WTC11 (cell line): ENCODE measurements at regions not wholly inside any gene's neighbourhood (a gene's known extent, or its start where the extent isn't known, plus 50 kb on each side); places are given as distances from the start of the nearest gene placed in this dataset.

Source experiments
- ATAC-seq: fragments of 200-7000 bp; cut with Tn5 transposase; 2 replicates; pipeline ENCODE4 v1.10.0; 2021; ENCODE audit warnings: mild to moderate bottlenecking, moderate library complexity
- CTCF ChIA-PET: fragments of 300-600 bp; sonication (Branson Sonifier 250); formaldehyde crosslinking; loops from one replicate; lab custom pipeline; 2021; ENCODE audit warnings: antibody characterized with exemption; lab: Charles Lee
- POLR2A ChIA-PET: fragments of 350-600 bp; sonication (Branson Sonifier 250); formaldehyde crosslinking; loops from one replicate; lab custom pipeline; 2021; ENCODE audit warnings: antibody characterized with exemption; lab: Charles Lee
- DNase-seq: peaks from one replicate; pipeline ENCODE4 v3.0.0; 2021; ENCODE audit warnings: low spot score
- H3K27ac Mint-ChIP-seq: 2 replicates; pipeline ENCODE4 v1.8.0; 2021; ENCODE audit warnings: mixed read lengths
- H3K27me3 Mint-ChIP-seq: 2 replicates; pipeline ENCODE4 v1.8.0; 2021; ENCODE audit warnings: low read depth, mild to moderate bottlenecking, moderate library complexity, mixed read lengths
- H3K36me3 Mint-ChIP-seq: 2 replicates; pipeline ENCODE4 v1.8.0; 2021; ENCODE audit warnings: mixed read lengths
- H3K4me1 Mint-ChIP-seq: 2 replicates; pipeline ENCODE4 v1.8.0; 2022; ENCODE audit warnings: mixed read lengths
- H3K4me3 Mint-ChIP-seq: 2 replicates; pipeline ENCODE4 v1.8.0; 2021; ENCODE audit warnings: mild to moderate bottlenecking, moderate library complexity, mixed read lengths
- H3K9me3 Mint-ChIP-seq: 2 replicates; pipeline ENCODE4 v1.8.0; 2021; ENCODE audit warnings: mixed read lengths
- AR ChIP-seq: fragments of 250-450 bp; sonication (Bioruptor Pico); IDR thresholded peaks from 2 replicates; pipeline ENCODE4 v1.9.0; 2021; ENCODE audit warnings: mild to moderate bottlenecking
- CBFB ChIP-seq: sonication (generic); formaldehyde crosslinking; IDR thresholded peaks from 2 replicates; pipeline ENCODE4 v1.8.1; 2022; ENCODE audit warnings: mild to moderate bottlenecking, low read depth, missing genetic modification reagents
- CREB1 ChIP-seq: sonication (generic); formaldehyde crosslinking; IDR thresholded peaks from 2 replicates; pipeline ENCODE4 v1.8.0; 2023; ENCODE audit warnings: mild to moderate bottlenecking, missing genetic modification reagents
- EMX1 ChIP-seq: fragments of 250-450 bp; sonication (Bioruptor Pico); IDR thresholded peaks from 2 replicates; pipeline ENCODE4 v1.8.0; 2021; ENCODE audit warnings: mild to moderate bottlenecking
- FOXJ3 ChIP-seq: sonication (generic); formaldehyde crosslinking; IDR thresholded peaks from 2 replicates; pipeline ENCODE4 v1.9.0; 2021; ENCODE audit warnings: missing genetic modification reagents, mild to moderate bottlenecking, borderline replicate concordance
- GABPB1 ChIP-seq: sonication (generic); formaldehyde crosslinking; IDR thresholded peaks from 2 replicates; pipeline ENCODE4 v1.8.1; 2023; ENCODE audit warnings: mild to moderate bottlenecking, missing genetic modification reagents
- KAT7 ChIP-seq: sonication (generic); formaldehyde crosslinking; IDR thresholded peaks from 2 replicates; pipeline ENCODE4 v1.8.1; 2023; ENCODE audit warnings: missing genetic modification reagents, mild to moderate bottlenecking, borderline replicate concordance
- MXD4 ChIP-seq: fragments of 250-450 bp; sonication (Bioruptor Pico); IDR thresholded peaks from 2 replicates; pipeline ENCODE4 v1.8.0; 2021; ENCODE audit warnings: mild to moderate bottlenecking, moderate library complexity, borderline replicate concordance
- NFE2L1 ChIP-seq: sonication (generic); formaldehyde crosslinking; IDR thresholded peaks from 2 replicates; pipeline ENCODE4 v1.8.1; 2023; ENCODE audit warnings: missing genetic modification reagents
- NFYB ChIP-seq: sonication (generic); formaldehyde crosslinking; conservative IDR thresholded peaks from 2 replicates; pipeline ENCODE4 v1.8.0; 2022; ENCODE audit warnings: low read depth, missing genetic modification reagents
- NR2C2 ChIP-seq: sonication (generic); formaldehyde crosslinking; IDR thresholded peaks from 2 replicates; pipeline ENCODE4 v1.8.0; 2022; ENCODE audit warnings: mild to moderate bottlenecking, missing genetic modification reagents
- SMAD3 ChIP-seq: sonication (generic); formaldehyde crosslinking; IDR thresholded peaks from 2 replicates; pipeline ENCODE4 v1.8.0; 2022; ENCODE audit warnings: missing genetic modification reagents, mild to moderate bottlenecking, borderline replicate concordance
- SOX15 ChIP-seq: fragments of 250-450 bp; sonication (Bioruptor Pico); IDR thresholded peaks from 2 replicates; pipeline ENCODE4 v1.9.0; 2021; ENCODE audit warnings: mild to moderate bottlenecking
- TEAD4 ChIP-seq: sonication (generic); formaldehyde crosslinking; IDR thresholded peaks from 2 replicates; pipeline ENCODE4 v1.8.0; 2022; ENCODE audit warnings: mild to moderate bottlenecking, missing genetic modification reagents
- ZNF121 ChIP-seq: sonication (generic); formaldehyde crosslinking; IDR thresholded peaks from 2 replicates; pipeline ENCODE4 v1.8.0; 2023; ENCODE audit warnings: missing genetic modification reagents
- ZNF219 ChIP-seq: sonication (generic); formaldehyde crosslinking; IDR thresholded peaks from 2 replicates; pipeline ENCODE4 v1.8.0; 2023; ENCODE audit warnings: missing genetic modification reagents, mild to moderate bottlenecking, borderline replicate concordance
- ZNF317 ChIP-seq: sonication (generic); formaldehyde crosslinking; IDR thresholded peaks from 2 replicates; pipeline ENCODE4 v1.8.1; 2023; ENCODE audit warnings: low read depth, mild to moderate bottlenecking, moderate library complexity, missing genetic modification reagents, borderline replicate concordance
- ZNF423 ChIP-seq: fragments of 250-450 bp; sonication (Bioruptor Pico); IDR thresholded peaks from 2 replicates; pipeline ENCODE4 v2.1.2; 2022; ENCODE audit warnings: mild to moderate bottlenecking, moderate library complexity
- TF ChIP-seq, protein P1 (sequence below): sonication (generic); formaldehyde crosslinking; IDR thresholded peaks from 2 replicates; pipeline ENCODE4 v1.8.1; 2023; ENCODE audit warnings: mild to moderate bottlenecking, missing genetic modification reagents, borderline replicate concordance
- TF ChIP-seq, protein P2 (sequence below): sonication (generic); formaldehyde crosslinking; IDR thresholded peaks from 2 replicates; pipeline ENCODE4 v1.8.0; 2023; ENCODE audit warnings: mild to moderate bottlenecking, missing genetic modification reagents

DNA sequence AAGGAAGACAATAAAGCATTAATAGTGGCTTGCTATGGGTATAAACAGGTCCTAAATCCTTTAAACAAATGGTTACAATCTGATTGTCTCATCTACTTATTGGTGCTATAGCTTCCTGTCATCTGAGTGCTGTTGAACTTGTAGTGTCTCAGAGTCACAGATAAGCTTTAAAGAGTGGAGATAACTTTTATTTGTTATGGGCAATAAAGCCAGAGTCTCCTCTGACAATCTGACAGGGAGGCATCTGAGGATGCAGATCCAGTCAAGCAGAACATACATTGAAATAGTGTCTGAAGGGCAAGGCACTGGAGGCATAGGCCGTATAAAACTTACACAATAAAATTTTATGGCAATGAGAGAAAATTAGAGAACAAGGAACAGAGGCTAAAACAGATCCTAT lies 1132.4 kb upstream of the CDH2 start:
- ChIA-PET POLR2A (no interaction called here), CTCF (interaction anchor here (0.9 kb wide), 1 partner anchor 348 kb away, joined by 3 read pairs; no protein-coding TSS in a partner anchor)
- no peaks in the 10 kb centered on the region for H3K9me3 Mint-ChIP-seq
- TF ChIP-seq ZNF219 (CRISPR knock-in tag) (no peak), CREB1 (CRISPR knock-in tag) (no peak), NR2C2 (CRISPR knock-in tag) (no peak), TEAD4 (CRISPR knock-in tag) (no peak), SOX15 (no peak), CBFB (CRISPR knock-in tag) (no peak), ZNF317 (no peak), AR (CRISPR knock-in tag) (no peak), FOXJ3 (CRISPR knock-in tag) (no peak), NFYB (CRISPR knock-in tag) (no peak), KAT7 (CRISPR knock-in tag) (no peak), ZNF121 (CRISPR knock-in tag) (no peak), EMX1 (CRISPR knock-in tag) (no peak), SMAD3 (CRISPR knock-in tag) (no peak), NFE2L1 (CRISPR knock-in tag) (no peak), ZNF423 (CRISPR knock-in tag) (no peak), MXD4 (CRISPR knock-in tag) (no peak), GABPB1 (CRISPR knock-in tag) (no peak)
- TF ChIP-seq, protein P1, sequence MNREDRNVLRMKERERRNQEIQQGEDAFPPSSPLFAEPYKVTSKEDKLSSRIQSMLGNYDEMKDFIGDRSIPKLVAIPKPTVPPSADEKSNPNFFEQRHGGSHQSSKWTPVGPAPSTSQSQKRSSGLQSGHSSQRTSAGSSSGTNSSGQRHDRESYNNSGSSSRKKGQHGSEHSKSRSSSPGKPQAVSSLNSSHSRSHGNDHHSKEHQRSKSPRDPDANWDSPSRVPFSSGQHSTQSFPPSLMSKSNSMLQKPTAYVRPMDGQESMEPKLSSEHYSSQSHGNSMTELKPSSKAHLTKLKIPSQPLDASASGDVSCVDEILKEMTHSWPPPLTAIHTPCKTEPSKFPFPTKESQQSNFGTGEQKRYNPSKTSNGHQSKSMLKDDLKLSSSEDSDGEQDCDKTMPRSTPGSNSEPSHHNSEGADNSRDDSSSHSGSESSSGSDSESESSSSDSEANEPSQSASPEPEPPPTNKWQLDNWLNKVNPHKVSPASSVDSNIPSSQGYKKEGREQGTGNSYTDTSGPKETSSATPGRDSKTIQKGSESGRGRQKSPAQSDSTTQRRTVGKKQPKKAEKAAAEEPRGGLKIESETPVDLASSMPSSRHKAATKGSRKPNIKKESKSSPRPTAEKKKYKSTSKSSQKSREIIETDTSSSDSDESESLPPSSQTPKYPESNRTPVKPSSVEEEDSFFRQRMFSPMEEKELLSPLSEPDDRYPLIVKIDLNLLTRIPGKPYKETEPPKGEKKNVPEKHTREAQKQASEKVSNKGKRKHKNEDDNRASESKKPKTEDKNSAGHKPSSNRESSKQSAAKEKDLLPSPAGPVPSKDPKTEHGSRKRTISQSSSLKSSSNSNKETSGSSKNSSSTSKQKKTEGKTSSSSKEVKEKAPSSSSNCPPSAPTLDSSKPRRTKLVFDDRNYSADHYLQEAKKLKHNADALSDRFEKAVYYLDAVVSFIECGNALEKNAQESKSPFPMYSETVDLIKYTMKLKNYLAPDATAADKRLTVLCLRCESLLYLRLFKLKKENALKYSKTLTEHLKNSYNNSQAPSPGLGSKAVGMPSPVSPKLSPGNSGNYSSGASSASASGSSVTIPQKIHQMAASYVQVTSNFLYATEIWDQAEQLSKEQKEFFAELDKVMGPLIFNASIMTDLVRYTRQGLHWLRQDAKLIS (CRISPR knock-in tag): no peak
- TF ChIP-seq, protein P2, sequence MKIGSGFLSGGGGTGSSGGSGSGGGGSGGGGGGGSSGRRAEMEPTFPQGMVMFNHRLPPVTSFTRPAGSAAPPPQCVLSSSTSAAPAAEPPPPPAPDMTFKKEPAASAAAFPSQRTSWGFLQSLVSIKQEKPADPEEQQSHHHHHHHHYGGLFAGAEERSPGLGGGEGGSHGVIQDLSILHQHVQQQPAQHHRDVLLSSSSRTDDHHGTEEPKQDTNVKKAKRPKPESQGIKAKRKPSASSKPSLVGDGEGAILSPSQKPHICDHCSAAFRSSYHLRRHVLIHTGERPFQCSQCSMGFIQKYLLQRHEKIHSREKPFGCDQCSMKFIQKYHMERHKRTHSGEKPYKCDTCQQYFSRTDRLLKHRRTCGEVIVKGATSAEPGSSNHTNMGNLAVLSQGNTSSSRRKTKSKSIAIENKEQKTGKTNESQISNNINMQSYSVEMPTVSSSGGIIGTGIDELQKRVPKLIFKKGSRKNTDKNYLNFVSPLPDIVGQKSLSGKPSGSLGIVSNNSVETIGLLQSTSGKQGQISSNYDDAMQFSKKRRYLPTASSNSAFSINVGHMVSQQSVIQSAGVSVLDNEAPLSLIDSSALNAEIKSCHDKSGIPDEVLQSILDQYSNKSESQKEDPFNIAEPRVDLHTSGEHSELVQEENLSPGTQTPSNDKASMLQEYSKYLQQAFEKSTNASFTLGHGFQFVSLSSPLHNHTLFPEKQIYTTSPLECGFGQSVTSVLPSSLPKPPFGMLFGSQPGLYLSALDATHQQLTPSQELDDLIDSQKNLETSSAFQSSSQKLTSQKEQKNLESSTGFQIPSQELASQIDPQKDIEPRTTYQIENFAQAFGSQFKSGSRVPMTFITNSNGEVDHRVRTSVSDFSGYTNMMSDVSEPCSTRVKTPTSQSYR (CRISPR knock-in tag): no peak
- TF ChIP-seq, all 79 proteins: peak for 0
- Mint-ChIP-seq H3K27ac (no peak overlapping the region), H3K27me3 (no peaks in the 10 kb centered on the region), H3K4me1 (no peaks in the 10 kb centered on the region), H3K36me3 (no peaks in the 10 kb centered on the region), H3K4me3 (no peak overlapping the region)
- ATAC-seq (no peak), DNase-seq (no peak)
